ENCODE measurements at regions not wholly inside any gene's neighbourhood (a gene's known extent, or its start where the extent isn't known, plus 50 kb on each side); places are given as distances from the start of the nearest gene placed in this dataset.
"Not testable (repeated sequence)": the region's sequence is repeated elsewhere in the genome, so short reads cannot be mapped to it uniquely, and the experiment has no call there.

- DNase-seq (ENCODE audit: low read depth in 2 of 2), result no peak
Measured at GRCh38 chr12:61254225-61254624, 1006.0 kb upstream of the USP15 start.

GRCh38 chr12:61264294-61264693 lies 995.9 kb upstream of the USP15 start:
- not testable (repeated sequence) for DNase-seq (ENCODE audit: low read depth in 2 of 2)

- no peak for DNase-seq (ENCODE audit: low read depth in 2 of 2)
Measured at GRCh38 chr12:61267474-61267873, 992.7 kb upstream of the USP15 start.

GRCh38 chr12:61272441-61272840 lies 987.8 kb upstream of the USP15 start:
- no peak for DNase-seq (ENCODE audit: low read depth in 2 of 2)

GRCh38 chr12:61282790-61283575 lies 977.2 kb upstream of the USP15 start:
- DNase-seq (ENCODE audit: low read depth in 2 of 2), result no peak

- DNase-seq (ENCODE audit: low read depth in 2 of 2), result no peak
Measured at GRCh38 chr12:61290473-61290872, 969.7 kb upstream of the USP15 start.

GRCh38 chr12:61291647-61292046 lies 968.6 kb upstream of the USP15 start:
- DNase-seq (ENCODE audit: low read depth in 2 of 2), result no peak

GRCh38 chr12:61294011-61294410 lies 966.2 kb upstream of the USP15 start:
- not testable (repeated sequence) for DNase-seq (ENCODE audit: low read depth in 2 of 2)

GRCh38 chr12:61301817-61302216 lies 958.4 kb upstream of the USP15 start:
- no peak for DNase-seq (ENCODE audit: low read depth in 2 of 2)

- no peak for DNase-seq (ENCODE audit: low read depth in 2 of 2)
Measured at GRCh38 chr12:61302282-61302681, 957.9 kb upstream of the USP15 start.

- DNase-seq (ENCODE audit: low read depth in 2 of 2), result no peak
Measured at GRCh38 chr12:61308220-61308619, 952.0 kb upstream of the USP15 start.

GRCh38 chr12:61311413-61311812 lies 948.8 kb upstream of the USP15 start:
- DNase-seq (ENCODE audit: low read depth in 2 of 2), result no peak

GRCh38 chr12:61348871-61349270 lies 911.3 kb upstream of the USP15 start:
- no peak for DNase-seq (ENCODE audit: low read depth in 2 of 2)

GRCh38 chr12:61355105-61355504 lies 905.1 kb upstream of the USP15 start:
- no peak for DNase-seq (ENCODE audit: low read depth in 2 of 2)

- no peak for DNase-seq (ENCODE audit: low read depth in 2 of 2)
Measured at GRCh38 chr12:61356485-61356884, 903.7 kb upstream of the USP15 start.

GRCh38 chr12:61357496-61357895 lies 902.7 kb upstream of the USP15 start:
- DNase-seq (ENCODE audit: low read depth in 2 of 2), result no peak

- no peak for DNase-seq (ENCODE audit: low read depth in 2 of 2)
Measured at GRCh38 chr12:61362037-61362436, 898.2 kb upstream of the USP15 start.

GRCh38 chr12:61365001-61365400 lies 895.2 kb upstream of the USP15 start:
- no peak for DNase-seq (ENCODE audit: low read depth in 2 of 2)

GRCh38 chr12:61367281-61367785 lies 892.9 kb upstream of the USP15 start:
- no peak for DNase-seq (ENCODE audit: low read depth in 2 of 2)

GRCh38 chr12:61369241-61369910 lies 890.8 kb upstream of the USP15 start:
- no peak for DNase-seq (ENCODE audit: low read depth in 2 of 2)

- no peak for DNase-seq (ENCODE audit: low read depth in 2 of 2)
Measured at GRCh38 chr12:61384511-61384910, 875.7 kb upstream of the USP15 start.

- DNase-seq (ENCODE audit: low read depth in 2 of 2), result no peak
Measured at GRCh38 chr12:61385771-61386170, 874.4 kb upstream of the USP15 start.

- DNase-seq (ENCODE audit: low read depth in 2 of 2), result no peak
Measured at GRCh38 chr12:61397668-61398067, 862.5 kb upstream of the USP15 start.

Measured in lung microvascular endothelial cell (primary cell).